GM19238 (cell line): ENCODE measurements at regions not wholly inside any gene's neighbourhood (a gene's known extent, or its start where the extent isn't known, plus 50 kb on each side); places are given as distances from the start of the nearest gene placed in this dataset.

Experiments
- DNase-seq: peaks from one replicate; pipeline ENCODE4 v3.0.0; 2011; ENCODE audit warnings: low spot score; ENCODE audit not compliant: insufficient read length

- no peak for DNase-seq
Measured at GRCh38 chr9:107970726-107971125, 481.2 kb upstream of the KLF4 start.

- no peak for DNase-seq
Measured at GRCh38 chr9:107969727-107970126, 480.2 kb upstream of the KLF4 start.

GRCh38 chr9:107969141-107969540 lies 479.6 kb upstream of the KLF4 start:
- no peak for DNase-seq

GRCh38 chr9:107963246-107963645 lies 473.7 kb upstream of the KLF4 start:
- DNase-seq, result no peak

GRCh38 chr9:107960916-107961315 lies 471.3 kb upstream of the KLF4 start:
- DNase-seq, result no peak

GRCh38 chr9:107954312-107954711 lies 464.7 kb upstream of the KLF4 start:
- no peak for DNase-seq

GRCh38 chr9:107953556-107954125 lies 464.1 kb upstream of the KLF4 start:
- no peak for DNase-seq

- no peak for DNase-seq
Measured at GRCh38 chr9:107952773-107953172, 463.2 kb upstream of the KLF4 start.

- no peak for DNase-seq
Measured at GRCh38 chr9:107951511-107951910, 461.9 kb upstream of the KLF4 start.

- no peak for DNase-seq
Measured at GRCh38 chr9:107949061-107949460, 459.5 kb upstream of the KLF4 start.

- no peak for DNase-seq
Measured at GRCh38 chr9:107948601-107949000, 459.0 kb upstream of the KLF4 start.

GRCh38 chr9:107948086-107948485 lies 458.5 kb upstream of the KLF4 start:
- DNase-seq, result no peak

- DNase-seq, result no peak
Measured at GRCh38 chr9:107946364-107947141, 457.0 kb upstream of the KLF4 start.

- DNase-seq, result no peak
Measured at GRCh38 chr9:107945961-107946360, 456.4 kb upstream of the KLF4 start.

- no peak for DNase-seq
Measured at GRCh38 chr9:107945493-107945892, 455.9 kb upstream of the KLF4 start.

GRCh38 chr9:107944387-107944786 lies 454.8 kb upstream of the KLF4 start:
- no peak for DNase-seq

GRCh38 chr9:107943901-107944300 lies 454.3 kb upstream of the KLF4 start:
- no peak for DNase-seq

- no peak for DNase-seq
Measured at GRCh38 chr9:107942856-107943255, 453.3 kb upstream of the KLF4 start.

- DNase-seq, result no peak
Measured at GRCh38 chr9:107942291-107942690, 452.7 kb upstream of the KLF4 start.

GRCh38 chr9:107940616-107941595 lies 451.3 kb upstream of the KLF4 start:
- no peak for DNase-seq

- no peak for DNase-seq
Measured at GRCh38 chr9:107938801-107939386, 449.3 kb upstream of the KLF4 start.

- no peak for DNase-seq
Measured at GRCh38 chr9:107935931-107936330, 446.4 kb upstream of the KLF4 start.
